ENCODE measurements at regions not wholly inside any gene's neighbourhood (a gene's known extent, or its start where the extent isn't known, plus 50 kb on each side); places are given as distances from the start of the nearest gene placed in this dataset.

DNA sequence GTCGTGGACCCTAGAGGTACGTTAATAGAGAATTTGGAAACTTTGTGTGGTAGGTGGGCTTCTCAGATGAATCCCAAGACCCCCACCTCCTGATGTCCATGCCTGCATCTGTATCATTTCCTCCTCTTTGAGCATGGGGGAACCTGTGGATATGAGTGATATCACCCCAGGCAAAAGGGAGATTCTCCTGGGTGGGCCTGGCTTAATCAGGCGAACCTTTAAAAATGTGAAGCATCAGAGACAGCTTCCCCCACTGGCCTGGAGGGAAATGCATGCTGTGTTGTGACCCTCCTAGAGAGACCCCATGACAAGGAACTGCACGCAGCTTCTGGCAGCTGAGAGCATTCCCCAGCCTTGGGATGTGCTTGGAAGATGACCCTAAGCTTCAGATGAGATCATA is 180.9 kb downstream of the MBOAT1 start:
- TF ChIP-seq EZH2 (IDR thresholded peaks at IDR 0.05; ENCODE audit: insufficient read depth, poor library complexity, severe bottlenecking) (no peak), EZH2phosphoT487 (IDR thresholded peaks at IDR 0.05; ENCODE audit: insufficient read depth, low read depth) (no peak)

Measured in GM23248 (cell line).